IPS-20b (cell line): ENCODE measurements at regions not wholly inside any gene's neighbourhood (a gene's known extent, or its start where the extent isn't known, plus 50 kb on each side); places are given as distances from the start of the nearest gene placed in this dataset.

ENCODE experiments used
- H3K27ac ChIP-seq: one replicate; pipeline ENCODE4 v1.5.1; 2013; ENCODE audit warnings: low read length
- H3K27me3 ChIP-seq: 2 replicates; pipeline ENCODE4 v1.6.1; 2013; ENCODE audit warnings: mild to moderate bottlenecking, low read length, inconsistent platforms; ENCODE audit not compliant: insufficient read depth
- H3K36me3 ChIP-seq: 2 replicates; pipeline ENCODE4 v1.6.1; 2013; ENCODE audit warnings: low read depth, mild to moderate bottlenecking, inconsistent platforms, low read length, moderate library complexity; ENCODE audit not compliant: insufficient read depth
- H3K4me1 ChIP-seq: 2 replicates; pipeline ENCODE4 v1.6.1; 2013; ENCODE audit warnings: mild to moderate bottlenecking, control low read depth, inconsistent platforms, low read length, moderate library complexity; ENCODE audit not compliant: insufficient read depth
- H3K4me3 ChIP-seq: 2 replicates; pipeline ENCODE4 v1.5.1; 2013; ENCODE audit warnings: mild to moderate bottlenecking, low read length, inconsistent platforms
- H3K9ac ChIP-seq: 2 replicates; pipeline ENCODE4 v1.6.1; 2013; ENCODE audit warnings: low read depth, mild to moderate bottlenecking, inconsistent platforms, low read length, moderate library complexity
- H3K9me3 ChIP-seq: 2 replicates; pipeline ENCODE4 v1.6.1; 2013; ENCODE audit warnings: mild to moderate bottlenecking, low read depth, low read length, inconsistent platforms; ENCODE audit not compliant: insufficient read depth

DNA sequence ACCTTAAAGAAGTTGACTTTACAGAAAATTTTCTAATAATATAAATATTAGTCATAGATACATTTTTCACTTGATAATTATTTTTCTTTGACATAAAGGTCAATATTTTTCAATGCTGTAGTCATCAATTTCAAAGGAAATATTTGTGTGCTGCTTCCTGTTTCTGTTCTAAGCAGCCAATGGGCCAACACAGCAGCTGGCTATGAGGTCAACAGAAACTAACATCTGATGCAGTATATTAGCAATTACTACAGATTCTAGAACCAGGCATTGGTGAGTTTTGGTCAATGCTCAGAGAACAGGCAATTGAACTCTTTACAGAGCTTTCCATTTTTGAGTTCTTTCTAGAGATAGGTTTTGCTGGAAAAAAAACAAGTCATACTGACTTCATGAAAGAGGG, 669.6 kb upstream of the NRSN1 start:
- H3K27me3 ChIP-seq: no peaks in the 10 kb centered on the region
- H3K4me3 ChIP-seq: no peak overlapping the region
- H3K27ac ChIP-seq: no peak overlapping the region
- H3K9me3 ChIP-seq: no peaks in the 10 kb centered on the region
- H3K36me3 ChIP-seq: no peaks in the 10 kb centered on the region
- H3K4me1 ChIP-seq: no peaks in the 10 kb centered on the region
- no peak overlapping the region for H3K9ac ChIP-seq

DNA sequence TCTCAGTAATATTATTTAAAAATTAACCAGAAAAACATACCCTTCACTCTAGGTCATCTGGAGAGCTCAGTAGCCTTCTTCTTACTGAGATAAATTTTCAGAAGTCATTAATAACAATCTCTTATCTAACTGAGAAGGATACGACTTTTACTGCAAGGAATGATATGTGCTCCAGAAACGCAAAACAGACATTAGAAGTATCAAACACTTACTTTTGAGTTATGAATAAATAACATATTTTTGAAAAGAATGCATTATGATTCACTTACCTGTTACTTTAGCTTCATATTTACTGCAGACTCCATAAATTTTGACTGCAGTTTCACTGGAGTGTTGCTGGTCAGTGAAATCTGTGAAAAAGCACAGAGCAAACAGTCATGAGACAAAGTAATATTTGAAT, 668.7 kb upstream of the NRSN1 start:
- H3K27ac ChIP-seq: no peak overlapping the region
- H3K4me1 ChIP-seq: no peaks in the 10 kb centered on the region
- H3K9ac ChIP-seq: no peak overlapping the region
- no peaks in the 10 kb centered on the region for H3K36me3 ChIP-seq
- H3K27me3 ChIP-seq: no peaks in the 10 kb centered on the region
- H3K4me3 ChIP-seq: no peak overlapping the region
- no peaks in the 10 kb centered on the region for H3K9me3 ChIP-seq

DNA sequence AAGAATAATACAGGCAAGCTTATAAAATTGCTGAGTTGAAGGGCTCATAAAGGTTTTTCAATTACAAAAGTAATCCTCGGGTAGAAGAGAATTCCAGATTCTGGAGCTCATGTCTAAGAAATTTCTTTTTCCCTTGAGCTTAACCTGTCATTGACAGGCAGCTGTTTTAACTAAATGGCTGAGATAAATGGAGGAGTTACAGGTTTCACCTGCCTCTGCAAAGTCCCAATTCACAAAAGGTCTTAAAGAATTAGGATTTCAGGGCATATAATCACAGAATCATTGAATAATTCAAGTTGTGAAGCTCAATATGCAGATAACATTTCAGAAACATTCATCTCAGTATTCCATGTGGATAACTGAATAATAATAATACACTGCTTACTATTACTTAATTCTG, 660.1 kb upstream of the NRSN1 start:
- Histone ChIP-seq H3K4me3 (no peak overlapping the region), H3K4me1 (no peaks in the 10 kb centered on the region), H3K27me3 (no peaks in the 10 kb centered on the region), H3K27ac (no peak overlapping the region), H3K36me3 (no peaks in the 10 kb centered on the region), H3K9me3 (no peaks in the 10 kb centered on the region), H3K9ac (no peak overlapping the region)

DNA sequence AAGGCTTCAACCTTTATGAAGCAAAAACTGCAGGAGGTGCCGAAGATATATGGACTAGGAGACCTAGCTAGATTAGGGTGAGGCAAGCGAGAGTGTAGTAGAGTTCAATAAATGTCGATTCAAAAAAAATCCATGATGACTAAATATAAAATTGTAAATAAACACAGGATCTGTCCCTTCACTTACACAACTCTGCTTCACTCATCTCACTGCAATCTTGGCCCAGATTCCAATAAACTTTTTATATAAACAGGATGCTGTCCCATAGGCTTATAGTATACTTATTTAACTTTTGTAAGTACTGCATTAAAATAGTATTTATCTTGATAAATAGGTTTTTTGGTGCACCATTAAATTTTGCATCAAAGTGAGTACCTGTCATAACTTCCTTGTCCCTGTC, 648.4 kb upstream of the NRSN1 start:
- Histone ChIP-seq H3K4me1 (peaks cover 3% of the 10 kb centered on the region; the same call in 1 of the 2 replicates), H3K4me3 (no peak overlapping the region), H3K9ac (no peak overlapping the region), H3K27ac (no peak overlapping the region), H3K36me3 (no peaks in the 10 kb centered on the region), H3K27me3 (no peaks in the 10 kb centered on the region), H3K9me3 (no peaks in the 10 kb centered on the region)

DNA sequence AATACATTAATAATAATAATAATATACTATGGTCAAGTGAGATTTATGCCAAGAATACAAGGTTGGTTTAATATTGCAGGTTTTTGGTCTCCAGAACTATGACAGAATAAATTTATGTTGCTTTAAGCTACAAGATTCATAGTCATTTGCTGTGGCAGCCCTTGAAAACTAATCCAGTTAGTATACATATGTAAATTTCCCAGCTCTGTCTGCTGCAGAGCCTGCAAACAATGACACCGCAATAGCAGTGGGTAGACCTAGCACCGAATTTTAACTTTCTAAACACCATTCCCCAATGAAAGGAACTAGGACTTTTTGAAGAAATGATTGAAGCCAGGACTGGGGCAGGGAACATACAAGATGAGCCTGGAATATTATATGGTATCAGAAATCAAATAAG, 647.7 kb upstream of the NRSN1 start:
- H3K27ac ChIP-seq: no peak overlapping the region
- no peak overlapping the region for H3K4me3 ChIP-seq

DNA sequence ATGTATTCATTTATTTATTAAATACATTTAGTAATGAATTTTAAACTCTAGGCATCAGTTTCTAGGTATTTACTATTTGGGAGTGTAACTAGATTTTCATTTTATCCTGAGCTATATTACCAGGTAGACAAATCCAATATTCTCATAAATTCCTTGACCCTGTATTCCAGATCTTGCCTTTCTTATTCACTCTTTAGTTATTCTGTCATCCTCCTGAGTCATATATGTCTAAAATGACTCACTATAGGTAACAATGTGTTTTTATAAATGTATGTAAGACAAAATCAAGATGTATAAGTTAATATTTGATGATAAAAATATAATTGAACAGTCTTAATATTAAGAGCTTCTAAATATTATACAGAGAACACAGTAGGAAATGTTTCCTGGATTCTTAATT, 642.1 kb upstream of the NRSN1 start:
- no peak overlapping the region for H3K27ac ChIP-seq
- H3K36me3 ChIP-seq: no peaks in the 10 kb centered on the region
- H3K9me3 ChIP-seq: no peaks in the 10 kb centered on the region
- H3K4me3 ChIP-seq: no peak overlapping the region
- H3K27me3 ChIP-seq: no peaks in the 10 kb centered on the region
- H3K4me1 ChIP-seq: no peaks in the 10 kb centered on the region; the same call in 1 of the 2 replicates
- H3K9ac ChIP-seq: no peak overlapping the region

More for the DNA sequence above, 647.7 kb upstream of the NRSN1 start:
- Histone ChIP-seq H3K27me3 (no peaks in the 10 kb centered on the region), H3K9me3 (no peaks in the 10 kb centered on the region), H3K9ac (no peak overlapping the region), H3K36me3 (no peaks in the 10 kb centered on the region), H3K4me1 (peaks cover 3% of the 10 kb centered on the region; the same call in 1 of the 2 replicates)

DNA sequence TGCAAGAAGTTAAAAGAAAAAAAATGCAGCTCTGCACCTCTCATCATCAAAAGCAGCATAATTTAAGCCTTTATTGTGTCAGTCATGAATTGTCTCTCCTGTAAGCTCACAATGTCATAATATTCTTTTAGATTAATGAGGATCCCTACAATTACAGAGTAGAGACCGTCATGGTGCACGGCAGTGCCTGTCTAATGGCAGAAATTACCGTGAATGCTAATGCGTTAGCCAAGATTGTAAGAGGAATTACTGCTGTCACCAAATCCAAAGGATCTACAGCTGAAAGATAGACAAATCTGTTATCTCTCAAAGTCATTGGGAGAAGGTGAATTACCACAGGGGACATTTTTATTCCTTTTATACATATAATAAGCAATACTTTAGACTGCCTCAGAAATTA, 631.6 kb upstream of the NRSN1 start:
- Histone ChIP-seq H3K9me3 (no peaks in the 10 kb centered on the region), H3K4me3 (no peak overlapping the region), H3K9ac (no peak overlapping the region), H3K4me1 (no peaks in the 10 kb centered on the region), H3K27me3 (no peaks in the 10 kb centered on the region), H3K27ac (no peak overlapping the region), H3K36me3 (no peaks in the 10 kb centered on the region)

DNA sequence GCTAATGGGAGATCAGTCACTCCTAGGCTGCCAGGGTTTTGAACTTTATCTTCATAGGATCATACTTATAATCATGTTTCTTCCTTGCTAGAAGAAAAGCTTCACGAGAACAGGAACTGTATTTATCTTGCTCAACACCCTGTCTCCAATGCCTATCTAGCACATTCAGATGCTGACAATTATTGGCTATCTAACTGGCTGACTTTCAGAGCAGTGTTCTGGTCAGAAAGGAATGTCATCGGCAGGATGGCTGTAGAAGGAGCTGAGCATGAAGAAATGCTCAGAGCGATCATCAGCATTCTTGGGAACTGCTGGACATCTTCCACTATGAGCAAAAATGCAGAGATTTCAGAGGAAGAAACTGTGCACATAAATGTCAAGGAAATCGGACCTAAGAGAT, 628.0 kb upstream of the NRSN1 start:
- Histone ChIP-seq H3K4me3 (no peak overlapping the region), H3K4me1 (no peaks in the 10 kb centered on the region), H3K27ac (no peak overlapping the region), H3K9ac (no peak overlapping the region), H3K27me3 (no peaks in the 10 kb centered on the region), H3K9me3 (no peaks in the 10 kb centered on the region), H3K36me3 (no peaks in the 10 kb centered on the region)

DNA sequence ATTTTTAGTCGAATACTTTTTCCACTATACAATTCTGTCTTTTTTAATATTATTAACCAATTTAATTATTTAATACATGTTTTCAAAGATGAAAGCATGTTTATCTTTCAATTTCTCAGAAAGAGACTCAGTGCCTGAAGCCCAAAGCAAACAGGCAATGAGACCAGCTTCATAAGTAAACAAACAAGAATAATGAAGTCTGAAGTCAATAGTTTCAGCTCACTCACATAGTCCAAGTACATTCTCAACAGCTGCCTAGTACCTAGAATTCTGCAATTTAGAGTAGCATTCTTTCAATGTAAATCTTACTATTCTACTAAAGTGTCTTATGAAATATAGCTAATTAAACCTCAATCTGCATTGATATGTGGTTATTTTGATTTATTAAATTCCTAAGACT, 626.5 kb upstream of the NRSN1 start:
- Histone ChIP-seq H3K9ac (no peak overlapping the region), H3K27me3 (no peaks in the 10 kb centered on the region), H3K4me1 (no peaks in the 10 kb centered on the region), H3K9me3 (no peaks in the 10 kb centered on the region), H3K4me3 (no peak overlapping the region), H3K27ac (no peak overlapping the region), H3K36me3 (no peaks in the 10 kb centered on the region)

DNA sequence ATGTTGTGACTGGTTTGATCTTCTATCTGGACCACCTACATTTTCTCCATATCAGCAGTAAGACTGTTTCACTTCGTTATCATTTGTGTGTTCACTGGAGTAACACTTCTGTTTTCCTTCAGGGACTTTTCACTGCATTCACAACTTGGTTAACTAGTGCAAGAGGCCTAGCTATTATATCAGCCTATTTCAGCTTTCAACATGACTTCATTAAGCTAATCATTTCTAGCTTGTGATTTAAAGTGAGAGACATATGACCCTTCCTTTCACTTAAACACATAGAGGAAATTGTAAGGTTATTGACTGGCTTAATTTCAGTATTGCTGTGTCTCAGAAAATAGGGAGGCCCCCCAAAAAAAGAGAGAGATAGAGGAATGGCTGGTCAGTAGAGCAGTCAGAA, 622.8 kb upstream of the NRSN1 start:
- no peaks in the 10 kb centered on the region for H3K9me3 ChIP-seq
- no peak overlapping the region for H3K4me3 ChIP-seq
- H3K4me1 ChIP-seq: no peaks in the 10 kb centered on the region
- H3K27ac ChIP-seq: no peak overlapping the region
- H3K36me3 ChIP-seq: no peaks in the 10 kb centered on the region
- no peaks in the 10 kb centered on the region for H3K27me3 ChIP-seq
- H3K9ac ChIP-seq: no peak overlapping the region

DNA sequence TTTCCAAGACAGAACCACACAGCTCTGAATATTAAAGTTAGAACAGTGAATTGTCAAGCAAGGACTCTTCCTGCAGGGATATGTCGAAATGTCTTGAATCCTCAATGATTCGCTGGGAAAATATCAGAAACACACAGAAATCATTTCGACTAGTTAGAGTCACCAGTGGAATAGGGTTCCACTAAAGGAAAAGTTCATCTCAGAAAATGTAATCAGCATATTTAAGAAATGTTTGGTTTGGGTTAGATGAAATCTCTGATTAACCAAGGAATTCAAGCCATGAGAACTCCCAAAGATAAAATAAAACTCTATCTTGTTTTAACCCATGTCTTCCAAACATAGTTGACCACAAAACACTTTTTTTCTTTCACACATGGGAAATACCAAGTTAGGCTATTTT, 621.0 kb upstream of the NRSN1 start:
- Histone ChIP-seq H3K4me3 (no peak overlapping the region), H3K27ac (no peak overlapping the region), H3K9me3 (no peaks in the 10 kb centered on the region), H3K27me3 (no peaks in the 10 kb centered on the region), H3K36me3 (no peaks in the 10 kb centered on the region), H3K9ac (no peak overlapping the region), H3K4me1 (no peaks in the 10 kb centered on the region)

DNA sequence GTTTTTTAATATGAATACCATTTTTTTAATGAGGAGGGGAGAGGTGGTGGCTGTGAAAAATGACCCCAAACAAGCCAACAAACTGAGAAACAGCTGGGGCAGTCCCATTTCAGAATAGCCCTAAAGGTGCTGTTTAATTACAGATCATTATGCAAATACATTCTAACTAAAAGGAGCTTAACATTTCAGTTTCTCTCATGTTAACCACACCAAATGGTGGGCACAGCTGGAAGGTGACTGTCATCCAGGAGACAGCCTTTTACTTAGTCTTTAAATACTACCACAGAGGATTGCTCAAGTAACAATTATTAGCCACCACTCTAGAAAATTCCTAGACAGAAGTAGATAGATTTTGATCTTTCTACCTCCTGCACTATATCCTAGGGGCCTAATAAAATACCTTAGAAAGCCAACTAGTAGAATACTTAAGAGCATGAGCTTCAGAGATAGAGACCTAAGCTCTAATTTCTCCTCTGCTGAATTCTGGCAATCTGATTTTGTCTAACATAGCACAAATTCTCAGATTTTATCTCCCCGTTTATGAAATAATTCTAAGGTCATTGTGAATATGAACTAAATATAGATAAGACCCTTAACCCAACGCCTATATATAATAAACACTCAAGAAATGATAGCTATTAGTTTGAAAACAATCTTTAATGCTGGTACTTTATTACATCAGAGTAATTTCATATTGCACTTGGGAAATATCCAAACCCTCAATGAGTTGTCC, 615.1 kb upstream of the NRSN1 start:
- Histone ChIP-seq H3K9me3 (no peaks in the 10 kb centered on the region), H3K4me1 (peaks cover 15% of the 10 kb centered on the region; the same call in 1 of the 2 replicates), H3K4me3 (no peak overlapping the region), H3K27ac (no peak overlapping the region), H3K9ac (no peak overlapping the region), H3K27me3 (no peaks in the 10 kb centered on the region), H3K36me3 (no peaks in the 10 kb centered on the region)
